ENCODE measurements at regions not wholly inside any gene's neighbourhood (a gene's known extent, or its start where the extent isn't known, plus 50 kb on each side); places are given as distances from the start of the nearest gene placed in this dataset.

GRCh38 chr2:138931284-138932256, 151.4 kb upstream of the NXPH2 start:
- Histone ChIP-seq H3K4me1 (ENCODE audit: insufficient read depth) (no peaks in the 10 kb centered on the region), H3K4me3 (ENCODE audit: low read depth, low read length) (no peak overlapping the region), H3K36me3 (ENCODE audit: insufficient read depth) (no peaks in the 10 kb centered on the region), H3K27ac (ENCODE audit: low read depth) (no peak overlapping the region)
- WGBS = 89% methylated on average over 18 of the region's 18 CpGs
- no peak for DNase-seq (ENCODE audit: extremely low spot score)

DNA sequence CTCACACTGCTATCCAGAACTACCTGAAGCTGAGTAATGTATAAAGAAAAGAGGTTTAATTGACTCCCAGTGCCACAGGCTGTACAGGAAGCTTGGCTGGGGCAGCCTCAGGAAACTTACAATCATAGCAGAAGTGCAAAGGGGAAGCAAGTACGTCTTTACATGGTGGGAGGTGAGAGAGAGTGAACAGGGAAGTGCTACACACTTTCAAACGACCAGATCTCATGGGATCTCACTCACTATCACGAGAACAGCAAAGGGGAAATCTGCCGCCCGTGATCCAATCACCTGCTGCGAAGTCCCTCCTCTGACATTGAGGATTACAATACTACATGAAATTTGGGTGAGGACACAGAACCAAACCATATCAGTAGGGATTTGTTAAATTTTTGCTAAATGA, 150.4 kb upstream of the NXPH2 start:
- H3K36me3 ChIP-seq (ENCODE audit: insufficient read depth) = no peaks in the 10 kb centered on the region
- H3K4me1 ChIP-seq (ENCODE audit: insufficient read depth) = no peaks in the 10 kb centered on the region
- no peak overlapping the region for H3K27ac ChIP-seq (ENCODE audit: low read depth)
- H3K4me3 ChIP-seq (ENCODE audit: low read depth, low read length) = no peak overlapping the region
- 85% methylated on average over 6 of the region's 6 CpGs for WGBS
- no peak for DNase-seq (ENCODE audit: extremely low spot score)

DNA sequence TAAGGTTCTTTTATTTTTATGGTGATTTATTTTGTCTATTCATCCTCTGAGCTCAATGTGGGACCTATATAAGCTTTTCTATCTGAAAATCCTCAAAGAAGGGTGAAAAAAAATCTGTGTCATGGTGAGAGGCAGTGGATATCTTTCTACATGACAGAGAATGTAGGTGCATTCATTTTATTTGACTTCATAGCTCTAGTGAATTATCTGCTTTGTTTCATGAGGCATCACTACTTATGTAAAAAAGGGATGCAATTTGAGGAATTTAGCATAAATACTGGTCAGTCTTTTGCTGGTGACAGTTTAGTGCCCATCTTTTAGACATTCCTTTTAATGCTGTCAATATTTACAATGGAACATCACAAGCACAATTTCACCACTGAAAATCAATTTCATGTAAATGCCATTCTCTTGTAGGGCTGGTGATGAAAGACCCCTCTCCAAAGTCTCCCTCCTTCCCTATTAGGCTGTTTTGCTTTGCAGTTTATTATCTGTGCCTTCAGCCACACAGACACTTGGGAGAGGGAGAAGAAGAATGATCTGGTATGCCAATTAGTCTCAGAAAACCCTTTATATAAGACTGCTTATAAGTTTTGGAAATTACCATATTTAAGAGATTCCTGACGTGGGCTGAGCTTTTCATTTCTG, 148.3 kb upstream of the NXPH2 start:
- WGBS = 84% methylated on average over 1 of the region's 1 CpG

GRCh38 chr2:138922973-138923563, 142.9 kb upstream of the NXPH2 start:
- no peak overlapping the region for H3K27ac ChIP-seq (ENCODE audit: low read depth)
- no peaks in the 10 kb centered on the region for H3K36me3 ChIP-seq (ENCODE audit: insufficient read depth)
- DNase-seq (ENCODE audit: extremely low spot score) = no peak
- no peak overlapping the region for H3K4me3 ChIP-seq (ENCODE audit: low read depth, low read length)
- no peaks in the 10 kb centered on the region for H3K4me1 ChIP-seq (ENCODE audit: insufficient read depth)
- 45% methylated on average over 2 of the region's 2 CpGs for WGBS

More for the DNA sequence above, 148.3 kb upstream of the NXPH2 start:
- Histone ChIP-seq H3K36me3 (ENCODE audit: insufficient read depth) (no peaks in the 10 kb centered on the region), H3K27ac (ENCODE audit: low read depth) (no peak overlapping the region), H3K4me3 (ENCODE audit: low read depth, low read length) (no peak overlapping the region), H3K4me1 (ENCODE audit: insufficient read depth) (no peaks in the 10 kb centered on the region)
- DNase-seq (ENCODE audit: extremely low spot score) = no peak

- whole genome bisulfite sequencing = 32% methylated on average over 4 of the region's 4 CpGs
- H3K4me1 ChIP-seq (ENCODE audit: insufficient read depth) = no peaks in the 10 kb centered on the region
- H3K27ac ChIP-seq (ENCODE audit: low read depth) = no peak overlapping the region
- H3K4me3 ChIP-seq (ENCODE audit: low read depth, low read length) = no peak overlapping the region
- DNase-seq (ENCODE audit: extremely low spot score) = no peak
- no peaks in the 10 kb centered on the region for H3K36me3 ChIP-seq (ENCODE audit: insufficient read depth)
These were observed 139.0 kb upstream of the NXPH2 start for GRCh38 chr2:138919120-138919747.

GRCh38 chr2:138910427-138910826, 130.2 kb upstream of the NXPH2 start:
- no peak overlapping the region for H3K4me3 ChIP-seq (ENCODE audit: low read depth, low read length)
- no peaks in the 10 kb centered on the region for H3K4me1 ChIP-seq (ENCODE audit: insufficient read depth)
- no peaks in the 10 kb centered on the region for H3K36me3 ChIP-seq (ENCODE audit: insufficient read depth)
- no peak for DNase-seq (ENCODE audit: extremely low spot score)
- 80% methylated on average over 1 of the region's 1 CpG for WGBS
- H3K27ac ChIP-seq (ENCODE audit: low read depth) = no peak overlapping the region

GRCh38 chr2:138906549-138906948, 126.4 kb upstream of the NXPH2 start:
- 91% methylated on average over 2 of the region's 2 CpGs for WGBS
- Histone ChIP-seq H3K36me3 (ENCODE audit: insufficient read depth) (no peaks in the 10 kb centered on the region), H3K4me1 (ENCODE audit: insufficient read depth) (no peaks in the 10 kb centered on the region), H3K27ac (ENCODE audit: low read depth) (no peak overlapping the region), H3K4me3 (ENCODE audit: low read depth, low read length) (no peak overlapping the region)
- no peak for DNase-seq (ENCODE audit: extremely low spot score)

- no peaks in the 10 kb centered on the region for H3K4me1 ChIP-seq (ENCODE audit: insufficient read depth)
- H3K27ac ChIP-seq (ENCODE audit: low read depth) = no peak overlapping the region
- H3K36me3 ChIP-seq (ENCODE audit: insufficient read depth) = no peaks in the 10 kb centered on the region
- 98% methylated on average over 29 of the region's 29 CpGs for WGBS
- DNase-seq (ENCODE audit: extremely low spot score) = no peak
- H3K4me3 ChIP-seq (ENCODE audit: low read depth, low read length) = no peak overlapping the region
These were observed 122.2 kb upstream of the NXPH2 start for GRCh38 chr2:138902239-138902871.

GRCh38 chr2:138901530-138901929, 121.3 kb upstream of the NXPH2 start:
- no peak overlapping the region for H3K4me3 ChIP-seq (ENCODE audit: low read depth, low read length)
- 91% methylated on average over 11 of the region's 11 CpGs for WGBS
- H3K36me3 ChIP-seq (ENCODE audit: insufficient read depth) = no peaks in the 10 kb centered on the region
- no peak overlapping the region for H3K27ac ChIP-seq (ENCODE audit: low read depth)
- DNase-seq (ENCODE audit: extremely low spot score) = no peak
- H3K4me1 ChIP-seq (ENCODE audit: insufficient read depth) = no peaks in the 10 kb centered on the region

GRCh38 chr2:138898855-138899254, 118.7 kb upstream of the NXPH2 start:
- no peak for DNase-seq (ENCODE audit: extremely low spot score)
- Histone ChIP-seq H3K4me1 (ENCODE audit: insufficient read depth) (no peaks in the 10 kb centered on the region), H3K27ac (ENCODE audit: low read depth) (no peak overlapping the region), H3K4me3 (ENCODE audit: low read depth, low read length) (no peak overlapping the region), H3K36me3 (ENCODE audit: insufficient read depth) (no peaks in the 10 kb centered on the region)

DNA sequence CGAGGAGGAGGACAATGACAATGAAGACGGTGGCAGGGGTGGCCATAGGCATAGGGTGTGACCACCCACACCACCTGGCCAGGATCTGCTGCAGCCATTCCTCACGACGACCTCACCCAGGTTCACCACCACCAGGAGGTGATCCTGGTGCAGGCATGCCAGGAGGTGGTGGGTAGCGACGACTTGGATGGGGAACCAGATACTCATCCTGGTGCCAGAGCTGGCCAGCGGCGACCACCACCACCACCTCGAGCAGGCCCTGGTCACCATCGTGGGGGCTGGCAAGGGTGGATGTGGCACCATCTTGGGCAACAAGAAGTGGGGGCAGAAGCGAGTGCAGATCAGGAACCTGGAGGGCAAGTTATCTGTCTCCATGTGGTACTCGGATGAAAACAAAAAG, 117.1 kb upstream of the NXPH2 start:
- DNase-seq (ENCODE audit: extremely low spot score) = no peak
- Histone ChIP-seq H3K27ac (ENCODE audit: low read depth) (no peak overlapping the region), H3K4me3 (ENCODE audit: low read depth, low read length) (no peak overlapping the region), H3K36me3 (ENCODE audit: insufficient read depth) (no peaks in the 10 kb centered on the region), H3K4me1 (ENCODE audit: insufficient read depth) (no peaks in the 10 kb centered on the region)
- WGBS = 91% methylated on average over 12 of the region's 12 CpGs

- Histone ChIP-seq H3K4me3 (ENCODE audit: low read depth, low read length) (no peak overlapping the region), H3K4me1 (ENCODE audit: insufficient read depth) (no peaks in the 10 kb centered on the region), H3K27ac (ENCODE audit: low read depth) (no peak overlapping the region), H3K36me3 (ENCODE audit: insufficient read depth) (no peaks in the 10 kb centered on the region)
- DNase-seq (ENCODE audit: extremely low spot score) = no peak
- 74% methylated on average over 3 of the region's 3 CpGs for WGBS
These were observed 113.6 kb upstream of the NXPH2 start for GRCh38 chr2:138893746-138894145.

DNA sequence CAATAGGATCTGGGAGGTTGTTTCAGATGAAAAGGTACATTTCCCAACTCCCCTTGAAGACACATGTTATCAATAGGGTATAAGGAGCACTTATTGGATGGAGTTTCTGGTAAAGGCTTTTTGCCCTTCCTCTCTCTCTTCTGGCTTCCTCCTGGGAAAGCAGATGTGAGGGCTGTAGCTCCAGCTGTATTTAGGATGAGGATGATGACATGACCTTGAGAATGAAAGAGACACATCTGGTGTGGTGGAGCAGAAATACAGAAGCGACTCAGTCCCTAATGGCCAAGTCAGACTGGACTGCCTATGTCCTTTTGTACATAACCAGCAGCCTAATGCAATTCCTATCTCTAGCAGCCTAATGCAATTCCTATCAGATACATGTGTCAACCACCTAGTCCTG, 100.9 kb upstream of the NXPH2 start:
- 81% methylated on average over 1 of the region's 1 CpG for WGBS
- no peak overlapping the region for H3K4me3 ChIP-seq (ENCODE audit: low read depth, low read length)
- DNase-seq (ENCODE audit: extremely low spot score) = no peak
- H3K36me3 ChIP-seq (ENCODE audit: insufficient read depth) = no peaks in the 10 kb centered on the region
- no peaks in the 10 kb centered on the region for H3K4me1 ChIP-seq (ENCODE audit: insufficient read depth)
- no peak overlapping the region for H3K27ac ChIP-seq (ENCODE audit: low read depth)
